Activated CD4-positive, alpha-beta T cell treated with anti-CD3 and anti-CD28 coated beads, Interleukin-2, amount 50 U/mL, for 16 hours (primary cell): ENCODE measurements at regions not wholly inside any gene's neighbourhood (a gene's known extent, or its start where the extent isn't known, plus 50 kb on each side); places are given as distances from the start of the nearest gene placed in this dataset.
A peak's percentile ranks its signal among the peaks of the same experiment; 100 is the strongest.

ENCODE experiments used
- DNase-seq: peaks from one replicate; pipeline ENCODE4 v3.0.0-alpha.2; 2020

DNA sequence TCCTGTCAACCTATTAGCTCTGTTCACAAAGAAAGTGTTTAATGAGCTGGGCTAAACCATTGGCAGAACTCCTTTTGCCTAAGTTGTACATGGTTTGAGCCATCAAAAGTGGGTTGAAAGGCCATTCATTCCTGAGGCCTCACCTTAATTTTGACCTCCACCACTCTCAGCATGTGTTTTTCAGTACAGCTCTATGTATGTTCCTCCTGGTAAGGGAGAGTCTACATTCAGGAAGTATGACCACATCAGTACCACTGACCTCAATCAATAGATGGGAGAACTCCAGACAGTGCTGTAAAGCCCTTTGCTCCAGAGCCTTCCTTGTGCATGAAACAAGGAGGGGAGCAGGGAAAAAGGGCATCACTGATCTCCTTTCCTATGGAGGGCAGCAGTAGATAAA is 87.8 kb upstream of the CARD18 start:
- DNase-seq: no peak

DNA sequence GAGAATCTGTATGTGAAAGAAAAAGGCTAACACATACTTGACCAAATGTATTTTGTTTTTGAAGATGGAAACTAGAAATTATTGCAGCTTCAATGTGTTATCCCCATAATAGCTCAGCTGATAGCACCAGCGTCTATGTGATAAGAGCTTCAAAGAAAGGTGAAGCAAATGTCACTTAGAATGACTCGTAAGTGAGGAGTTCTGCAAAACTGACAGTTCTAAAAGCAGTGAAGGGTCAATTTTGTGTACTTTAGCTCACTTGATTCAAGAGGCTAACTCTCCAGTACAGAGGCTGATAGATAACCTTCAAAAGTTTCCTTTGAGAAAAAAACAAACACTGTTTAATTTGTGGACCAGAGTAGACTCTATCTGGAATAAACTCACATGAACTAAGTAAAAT is 87.2 kb upstream of the CARD18 start:
- no peak for DNase-seq

DNA sequence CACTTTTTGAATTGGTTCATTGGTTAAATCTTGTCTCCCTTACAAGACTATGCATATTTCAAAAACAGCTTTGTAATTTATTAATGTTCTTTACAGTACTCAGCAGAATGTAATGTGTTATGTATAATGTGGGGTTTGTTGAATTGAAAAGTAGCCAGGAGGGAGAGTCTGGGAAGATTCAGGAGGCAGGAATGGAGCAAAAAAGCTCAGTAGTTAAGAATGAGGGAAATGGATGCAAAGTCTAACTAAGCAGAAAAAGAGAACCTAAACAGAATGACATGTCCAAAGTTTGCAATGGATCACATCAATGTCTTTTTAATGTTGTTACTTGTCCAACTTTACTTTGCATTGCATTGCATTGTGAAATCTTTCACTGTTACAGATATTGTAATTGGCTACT is 86.5 kb upstream of the CARD18 start:
- DNase-seq: no peak

DNA sequence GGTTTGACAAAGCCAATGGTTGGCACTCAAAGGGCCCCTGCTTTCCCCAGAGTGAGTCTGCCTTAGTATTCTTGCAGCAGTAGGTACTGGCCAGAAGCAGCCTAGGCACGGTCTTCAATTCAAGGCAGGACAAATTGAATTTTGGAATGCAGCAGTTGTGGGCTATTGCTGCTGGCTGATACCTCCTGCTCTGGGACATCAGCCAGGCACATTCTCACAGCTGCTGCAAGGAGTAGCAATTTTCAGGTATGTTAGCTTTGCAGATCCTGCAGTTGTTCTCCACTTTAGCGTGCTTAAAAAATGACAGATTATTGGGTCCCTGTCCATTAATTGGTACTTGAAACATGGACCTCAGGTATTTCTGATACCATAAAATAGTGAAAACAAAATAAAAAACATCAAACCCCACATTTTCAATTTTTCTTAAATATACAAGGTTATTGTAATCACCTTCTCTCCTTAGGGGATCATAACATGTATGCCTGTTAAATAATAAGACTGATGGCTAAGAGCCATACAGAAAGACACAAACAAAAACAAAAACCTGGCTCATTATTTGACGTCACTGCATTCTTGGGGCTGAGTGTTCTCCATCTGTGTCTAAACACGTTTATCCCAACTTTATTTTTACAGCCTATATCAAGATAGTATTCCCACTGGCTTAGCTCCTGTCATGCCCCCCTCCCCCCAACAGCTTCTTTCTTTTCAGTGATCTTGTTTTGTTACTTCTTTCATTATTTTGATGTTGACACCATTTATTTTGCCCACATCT is 85.1 kb upstream of the CARD18 start:
- DNase-seq: no peak

DNA sequence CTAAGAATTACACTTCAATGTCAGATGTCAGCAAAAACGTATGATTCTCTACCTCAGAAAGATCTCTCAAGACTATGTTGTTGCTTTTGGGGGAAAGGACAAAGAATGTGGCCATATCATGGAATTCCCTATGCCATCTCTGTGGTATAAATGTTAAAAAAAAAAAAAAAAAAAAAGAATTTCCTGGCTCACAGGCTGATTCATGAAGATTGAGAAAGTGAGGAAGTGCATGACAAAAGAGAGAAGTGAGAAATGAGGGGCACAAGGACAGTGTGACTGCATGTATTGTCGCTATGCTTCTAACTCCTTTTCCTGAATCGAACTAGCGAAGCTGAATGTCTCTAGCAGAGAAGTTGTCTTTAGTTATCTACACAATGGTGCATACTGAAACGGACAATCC is 80.6 kb upstream of the CARD18 start:
- DNase-seq: no peak

DNA sequence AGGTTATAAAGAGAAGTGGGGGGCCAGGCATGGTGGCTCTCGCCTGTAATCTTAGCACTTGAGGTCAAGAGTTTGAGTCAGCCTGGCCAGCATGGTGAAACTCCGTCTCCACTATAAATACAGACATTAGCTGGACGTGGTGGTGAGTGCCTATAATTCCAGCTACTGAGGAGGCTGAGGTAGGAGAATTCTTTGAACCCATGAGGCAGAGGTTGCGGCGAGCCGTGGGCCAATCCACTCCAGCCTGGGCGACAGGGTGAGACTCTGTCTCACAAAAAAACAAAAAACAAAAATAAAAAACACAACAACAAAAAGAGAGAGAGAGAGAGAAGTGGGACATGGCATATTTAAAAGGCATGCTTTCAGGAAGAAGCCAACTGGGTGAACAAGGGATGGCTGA is 80.1 kb upstream of the CARD18 start:
- DNase-seq: no peak

DNA sequence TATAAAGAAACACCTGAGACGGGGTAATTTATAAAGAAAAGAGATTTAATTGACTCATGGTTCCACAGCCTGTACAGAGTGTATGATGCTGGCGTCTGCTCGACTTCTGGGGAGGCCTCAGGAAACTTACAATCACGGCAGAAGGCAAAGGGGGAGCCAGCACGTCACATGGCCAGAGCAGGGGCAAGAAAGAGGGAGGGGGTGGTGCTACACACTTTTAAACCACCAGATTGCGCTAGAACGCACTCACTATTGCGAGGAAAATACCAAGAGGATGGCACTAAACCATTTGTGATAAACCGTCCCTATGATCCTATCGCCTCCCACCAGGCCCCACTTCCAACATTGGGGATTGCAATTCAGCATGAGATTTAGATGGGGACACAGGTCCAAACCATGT is 79.7 kb upstream of the CARD18 start:
- no peak for DNase-seq

DNA sequence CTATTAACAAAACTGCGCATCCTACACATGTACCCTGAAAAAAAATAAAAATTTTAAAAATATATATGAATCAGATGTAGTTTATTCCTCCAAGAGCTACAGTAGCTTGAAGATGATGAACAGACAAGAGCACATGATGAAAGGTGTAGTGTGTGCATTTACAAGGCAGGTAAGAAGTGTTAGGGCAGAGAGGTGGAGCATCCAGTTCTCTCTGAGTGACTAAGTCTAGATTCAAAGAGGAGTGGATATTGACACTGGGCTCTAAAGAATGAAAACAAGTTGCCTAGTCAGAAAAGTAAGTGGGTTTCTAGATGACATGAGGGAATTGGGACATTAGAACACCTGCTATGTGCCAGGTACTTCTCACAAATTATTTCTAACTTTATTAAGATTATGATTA is 76.0 kb upstream of the CARD18 start:
- DNase-seq: no peak

DNA sequence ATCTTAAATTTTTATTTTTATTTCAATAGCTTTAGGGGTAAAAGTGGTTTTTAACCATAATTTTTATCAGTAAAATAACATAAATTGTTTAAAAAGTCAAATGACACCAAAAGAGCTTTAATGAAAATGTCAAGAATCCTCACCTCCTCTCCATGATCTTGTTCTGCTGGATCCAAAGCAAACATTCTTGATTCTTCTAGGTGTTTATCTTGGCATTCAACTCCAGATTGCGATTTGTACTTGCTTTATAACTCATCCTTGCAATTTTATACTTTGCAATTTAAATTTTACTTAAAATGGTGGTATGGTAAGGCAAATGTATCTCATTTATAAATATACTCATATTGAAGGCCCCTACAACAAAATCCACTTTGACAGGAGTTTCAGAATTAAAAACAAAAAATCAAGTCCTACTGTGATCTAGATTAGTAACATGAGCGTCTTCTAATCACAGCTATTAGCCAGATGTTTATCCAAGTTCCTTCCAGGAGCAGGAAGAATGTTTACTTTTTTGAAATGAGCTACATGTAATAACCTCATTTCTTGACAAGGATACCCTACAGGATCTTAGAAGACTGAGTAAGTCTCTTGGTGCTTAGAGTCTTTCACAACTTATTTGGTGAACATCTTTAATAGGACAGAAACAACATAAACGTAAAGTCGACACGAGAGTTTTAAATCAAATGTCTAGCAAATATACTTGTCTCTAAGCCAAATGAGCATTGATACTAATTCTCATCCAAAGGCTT is 72.4 kb upstream of the CARD18 start:
- DNase-seq: no peak

DNA sequence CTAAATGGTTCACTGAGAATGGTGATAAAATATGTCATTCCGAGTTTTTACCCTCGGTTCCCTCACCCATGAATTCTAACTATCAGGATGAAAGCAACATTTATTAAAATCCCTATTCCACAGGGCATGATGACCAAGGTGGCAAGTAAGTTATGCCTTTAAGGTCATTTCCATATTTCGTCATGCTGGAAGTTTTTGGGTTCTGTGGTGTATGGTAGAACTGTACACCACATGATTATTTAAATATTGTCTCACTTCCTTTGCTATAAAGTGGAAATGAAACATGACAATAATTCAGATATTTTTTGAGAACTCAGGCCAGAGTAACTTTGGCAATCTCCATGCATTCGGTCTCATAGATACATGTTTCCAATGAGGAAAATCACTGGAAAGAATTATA is 68.5 kb upstream of the CARD18 start:
- DNase-seq: no peak

DNA sequence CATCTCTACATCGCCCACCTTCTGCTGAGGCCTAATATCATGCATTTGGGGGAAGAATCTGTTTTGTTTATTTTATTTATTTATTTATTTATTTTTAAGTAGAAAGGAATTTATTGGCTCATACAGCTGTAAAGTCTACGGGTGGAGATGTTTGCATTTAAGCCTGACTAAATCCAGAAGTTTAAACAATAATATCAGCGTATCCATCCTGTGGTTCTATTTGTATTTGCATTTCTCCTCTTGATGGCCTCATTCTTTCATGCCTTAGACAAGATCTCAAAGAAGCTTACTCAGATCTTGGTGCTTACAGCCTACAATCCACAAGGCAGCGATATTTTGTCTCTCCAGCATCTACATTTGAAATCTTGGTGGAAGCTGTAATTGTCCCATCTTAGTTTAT is 67.1 kb upstream of the CARD18 start:
- no peak for DNase-seq

DNA sequence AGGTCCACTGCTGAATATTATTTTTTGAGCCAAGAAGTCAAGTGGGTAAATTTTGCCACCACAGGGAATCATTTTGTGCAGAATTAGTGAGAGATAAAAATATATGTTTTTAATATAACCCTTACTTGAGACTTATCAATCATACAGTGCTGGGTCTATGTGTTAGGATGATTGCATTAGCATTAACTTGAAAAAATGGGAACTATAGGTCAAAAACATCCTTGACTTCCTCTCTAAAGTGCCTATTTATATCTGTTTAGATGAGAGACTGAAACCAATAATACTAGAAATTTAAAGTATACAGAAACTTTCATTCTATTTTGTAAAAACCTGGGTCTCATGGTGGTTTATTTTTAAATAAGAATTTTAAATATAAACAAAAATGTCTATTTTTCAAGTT is 65.1 kb upstream of the CARD18 start:
- DNase-seq: no peak

DNA sequence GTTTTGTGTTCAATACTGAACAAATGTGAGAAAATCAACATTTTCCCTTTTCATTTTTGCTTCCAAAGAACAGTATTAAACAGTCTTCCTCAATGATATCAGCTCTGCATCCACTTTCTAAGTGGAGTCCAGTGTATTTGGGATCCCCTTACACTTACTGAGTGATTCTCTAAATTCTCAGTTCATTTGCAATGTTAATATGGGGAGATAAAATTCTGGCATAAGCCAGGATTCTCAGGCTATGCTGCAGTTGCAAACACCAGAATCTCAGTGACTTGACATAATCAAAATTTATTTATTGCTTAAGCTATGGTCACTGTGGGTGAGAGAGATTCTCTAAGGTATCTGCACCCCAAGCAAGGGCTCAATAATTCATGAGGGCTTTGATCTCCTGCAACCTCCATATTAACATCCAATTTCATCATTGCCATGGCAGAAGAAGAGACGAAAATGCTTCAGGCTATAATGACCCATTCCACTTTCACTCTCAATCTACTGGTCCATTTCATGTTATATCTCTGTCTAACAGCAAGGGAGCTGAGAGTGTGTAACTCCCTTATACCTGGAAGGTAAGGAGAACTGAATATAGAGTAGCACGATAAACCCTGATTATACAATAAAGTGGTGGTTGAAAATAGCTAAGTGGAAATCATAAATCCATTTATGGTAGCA is 64.1 kb upstream of the CARD18 start:
- no peak for DNase-seq

DNA sequence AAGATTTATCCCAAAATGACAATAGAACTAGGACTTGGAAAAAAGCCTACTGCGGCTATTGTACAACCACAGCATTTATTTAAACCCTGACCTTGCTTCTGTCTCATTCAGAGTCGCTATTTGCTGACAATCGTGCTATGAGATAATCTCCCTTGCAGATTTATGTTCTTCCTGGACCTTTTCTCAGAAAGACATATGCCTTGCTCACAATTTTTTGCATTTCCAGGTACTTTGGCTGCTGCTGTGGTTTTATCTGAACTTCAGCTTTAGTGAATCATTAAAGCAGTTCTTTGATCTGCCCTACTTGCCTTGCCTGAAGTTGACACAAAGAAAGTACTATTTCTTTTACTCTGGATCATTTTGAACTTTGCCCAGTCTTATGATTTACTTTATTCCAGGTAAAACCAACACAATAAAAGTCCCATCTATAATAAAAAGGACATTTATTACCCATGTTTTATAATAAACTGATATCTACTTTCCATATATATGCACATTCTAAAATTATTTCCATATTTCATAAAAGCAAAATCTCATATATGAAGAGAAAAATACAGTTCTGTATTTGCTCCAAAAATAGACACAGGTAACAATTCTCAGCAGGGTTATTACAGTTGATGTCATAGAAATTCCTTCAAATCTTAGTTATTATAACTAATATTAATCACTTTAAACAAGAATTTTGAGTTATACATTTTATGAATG is 63.4 kb upstream of the CARD18 start:
- DNase-seq: peak; percentile 22

DNA sequence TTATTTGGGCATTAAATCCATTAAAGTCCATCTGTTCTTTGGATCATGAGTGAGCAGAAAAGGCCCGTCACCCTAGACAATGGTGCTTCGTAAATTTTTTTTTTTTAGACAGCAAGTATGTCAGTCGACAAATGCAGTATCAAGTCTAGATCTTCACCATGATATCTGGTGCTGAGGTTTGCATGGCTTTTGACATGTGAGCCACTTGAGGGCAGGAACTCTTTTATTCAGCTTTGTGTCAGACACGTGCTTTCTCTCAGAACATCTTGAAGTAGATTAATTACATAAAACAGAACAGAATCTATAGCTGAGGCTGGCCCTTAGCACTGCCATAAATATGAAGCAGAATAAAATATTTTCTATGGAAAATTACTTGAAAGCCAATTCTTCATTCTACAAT is 62.9 kb upstream of the CARD18 start:
- no peak for DNase-seq

DNA sequence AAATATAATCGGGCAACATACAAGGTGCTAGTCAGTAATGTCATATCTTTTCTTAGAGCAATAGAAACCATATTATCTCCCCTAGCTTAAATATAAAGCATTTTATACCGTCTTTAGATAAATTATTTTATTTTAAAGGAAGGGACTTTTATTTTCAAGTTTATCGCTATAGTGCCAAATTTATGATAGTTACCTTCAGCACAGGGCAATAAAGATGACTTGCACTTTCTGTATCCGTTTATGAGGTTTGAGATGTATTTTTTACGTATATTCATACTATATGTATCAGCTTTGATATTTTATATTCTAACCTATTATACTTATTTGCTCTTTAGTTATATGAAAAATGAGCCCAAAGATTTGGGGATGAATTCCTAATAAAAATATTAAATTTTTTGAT is 61.6 kb upstream of the CARD18 start:
- DNase-seq: no peak

DNA sequence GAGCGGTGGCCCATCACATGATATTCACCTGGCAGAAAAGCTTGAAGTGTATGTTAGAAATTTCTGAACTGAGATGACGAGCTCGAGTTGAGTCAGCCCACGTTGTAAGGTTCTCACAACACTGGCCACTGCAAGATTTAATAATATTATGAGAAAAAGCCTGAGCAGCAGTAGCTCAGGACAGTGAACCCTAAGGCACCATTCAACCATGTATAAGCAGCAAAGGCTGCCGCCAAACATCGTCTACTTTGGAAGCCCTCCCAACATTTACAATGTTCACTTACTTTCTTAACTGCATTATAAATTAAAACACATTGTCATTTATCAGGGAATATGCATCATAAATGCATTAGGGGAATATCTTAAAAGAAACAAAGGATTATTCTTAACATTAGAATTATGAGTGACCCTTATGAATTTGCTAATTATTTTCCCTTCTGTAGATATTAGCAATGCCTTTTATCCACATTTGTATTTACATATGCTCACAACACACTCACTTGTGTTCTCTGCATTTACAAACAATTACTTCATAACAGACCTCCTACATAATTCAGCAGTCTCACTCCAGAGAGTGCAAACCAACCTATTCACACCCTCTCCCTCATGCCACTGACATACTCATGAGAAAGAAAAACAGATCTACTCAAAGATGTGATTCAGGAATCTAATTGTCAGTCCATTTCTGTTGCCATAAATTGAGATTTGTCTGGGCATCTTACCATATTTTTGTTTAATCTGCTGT is 57.7 kb upstream of the CARD18 start:
- no peak for DNase-seq

DNA sequence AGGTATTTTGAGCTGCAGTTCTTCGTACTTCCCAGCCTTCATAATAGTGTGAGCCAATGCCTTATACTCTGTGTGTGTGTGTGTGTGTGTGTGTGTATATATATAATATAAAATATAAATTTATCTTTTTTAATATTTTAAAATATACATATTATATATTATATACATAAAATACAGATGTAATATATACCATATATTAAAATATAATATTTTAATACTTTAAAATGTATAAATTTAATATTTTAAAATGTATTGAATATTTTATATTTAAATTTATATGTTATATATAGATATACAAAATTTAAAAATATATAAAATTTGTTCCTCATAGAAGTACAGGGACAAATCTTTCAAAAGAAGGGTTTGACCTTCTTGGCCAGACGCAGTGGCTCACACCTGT is 53.7 kb upstream of the CARD18 start:
- no peak for DNase-seq

DNA sequence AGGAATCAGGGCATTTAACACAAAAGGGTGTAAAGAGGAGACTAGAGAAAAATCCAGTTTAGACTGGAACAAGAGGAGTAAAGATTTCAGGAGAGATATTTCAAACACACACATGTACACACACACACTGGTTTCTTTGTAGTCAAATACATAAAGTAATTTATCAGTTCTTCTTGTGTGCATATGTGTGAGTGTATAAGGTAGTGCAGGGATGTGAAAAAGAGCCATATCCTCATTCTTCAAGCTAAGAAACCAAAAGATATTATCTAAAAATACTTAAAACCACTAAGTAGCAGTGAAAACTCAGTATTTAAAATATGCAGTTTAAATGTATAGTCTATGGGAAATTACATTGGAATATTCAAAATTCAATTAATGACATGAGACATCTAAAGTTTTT is 52.5 kb upstream of the CARD18 start:
- DNase-seq: no peak

DNA sequence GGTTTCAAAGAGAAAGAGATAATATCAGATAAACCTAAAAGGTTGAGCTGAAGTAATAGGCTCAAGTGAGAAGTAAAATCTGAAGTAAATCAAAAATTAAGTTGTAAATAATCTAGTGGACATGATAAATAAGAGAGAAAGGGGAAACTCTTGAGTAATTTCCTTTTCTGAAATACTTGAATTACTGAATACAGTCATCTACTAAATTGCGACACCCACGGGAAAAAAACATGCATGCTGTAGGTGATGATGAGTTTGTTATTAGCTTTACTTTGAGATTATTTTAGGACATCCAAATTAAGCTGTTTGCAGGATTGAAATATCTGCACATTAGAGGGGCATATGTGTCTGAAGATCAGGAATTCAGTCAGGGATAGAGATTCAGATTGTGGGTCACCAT is 50.0 kb upstream of the CARD18 start:
- DNase-seq: no peak
